ENCODE measurements at regions not wholly inside any gene's neighbourhood (a gene's known extent, or its start where the extent isn't known, plus 50 kb on each side); places are given as distances from the start of the nearest gene placed in this dataset.
A peak's percentile ranks its signal among the peaks of the same experiment; 100 is the strongest.

GRCh38 chr15:24823473-24823872 is 131.3 kb upstream of the SNRPN start:
- Histone ChIP-seq H3K4me2 (ENCODE audit: low read length, poor library complexity, severe bottlenecking) (no peak overlapping the region), H3K4ac (ENCODE audit: low read depth in 1 of 2, low read length in 2 of 2) (no peak overlapping the region), H4K91ac (ENCODE audit: low read length) (no peak overlapping the region), H2BK5ac (ENCODE audit: low read depth, low read length, poor library complexity, severe bottlenecking) (no peak overlapping the region), H3K27ac (ENCODE audit: low read length, poor library complexity, severe bottlenecking) (no peak overlapping the region), H3K4me1 (ENCODE audit: control insufficient read depth, insufficient read depth, low read depth, low read length) (peaks cover 2% of the 10 kb centered on the region), H4K8ac (ENCODE audit: low read length) (no peak overlapping the region), H2AFZ (ENCODE audit: low read depth, low read length) (no peak overlapping the region), H2AK5ac (ENCODE audit: low read length, severe bottlenecking) (no peak overlapping the region), H3K18ac (ENCODE audit: low read depth in 1 of 2, low read length in 2 of 2) (no peak overlapping the region), H3K23ac (ENCODE audit: low read length in 2 of 2) (no peak overlapping the region), H2BK120ac (ENCODE audit: low read depth, low read length) (no peak overlapping the region), H3K79me1 (replicated peaks; ENCODE audit: low read length, poor library complexity, severe bottlenecking) (no peaks in the 10 kb centered on the region), H2BK12ac (ENCODE audit: low read length in 2 of 2) (no peak overlapping the region), H2BK15ac (ENCODE audit: low read depth, poor library complexity, severe bottlenecking) (no peak overlapping the region), H3K9ac (ENCODE audit: low read length) (no peak overlapping the region), H3K27me3 (ENCODE audit: control insufficient read depth in 1 of 2, insufficient read depth in 1 of 2, low read length in 2 of 2) (no peaks in the 10 kb centered on the region), H3K4me3 (ENCODE audit: insufficient read depth in 1 of 2, low read depth in 1 of 2, low read length in 2 of 2) (no peak overlapping the region), H3K36me3 (ENCODE audit: control insufficient read depth in 1 of 2, insufficient read depth in 2 of 2, low read depth in 1 of 2, low read length in 2 of 2) (no peaks in the 10 kb centered on the region), H3K9me3 (ENCODE audit: control insufficient read depth, low read length) (peaks cover 29% of the 10 kb centered on the region), H3K14ac (ENCODE audit: low read length in 2 of 2) (no peak overlapping the region)
- DNase-seq, result peak; percentile 16
- 50% methylated on average over 10 of the region's 11 CpGs for WGBS

- no peak overlapping the region for H2BK5ac ChIP-seq (ENCODE audit: low read depth, low read length, poor library complexity, severe bottlenecking)
- H3K4me2 ChIP-seq (ENCODE audit: low read length, poor library complexity, severe bottlenecking), result no peak overlapping the region
- 63% methylated on average over 7 of the region's 7 CpGs for WGBS
- H2AFZ ChIP-seq (ENCODE audit: low read depth, low read length), result no peak overlapping the region
- H3K36me3 ChIP-seq (ENCODE audit: control insufficient read depth in 1 of 2, insufficient read depth in 2 of 2, low read depth in 1 of 2, low read length in 2 of 2), result no peaks in the 10 kb centered on the region
- no peak overlapping the region for H2BK15ac ChIP-seq (ENCODE audit: low read depth, poor library complexity, severe bottlenecking)
- H3K9me3 ChIP-seq (ENCODE audit: control insufficient read depth, low read length), result peaks cover 15% of the 10 kb centered on the region
- no peaks in the 10 kb centered on the region for H3K79me1 ChIP-seq (replicated peaks; ENCODE audit: low read length, poor library complexity, severe bottlenecking)
- H2BK120ac ChIP-seq (ENCODE audit: low read depth, low read length), result no peak overlapping the region
- H4K8ac ChIP-seq (ENCODE audit: low read length), result no peak overlapping the region
- H3K18ac ChIP-seq (ENCODE audit: low read depth in 1 of 2, low read length in 2 of 2), result no peak overlapping the region
- DNase-seq, result no peak
- H2AK5ac ChIP-seq (ENCODE audit: low read length, severe bottlenecking), result no peak overlapping the region
- H3K4me3 ChIP-seq (ENCODE audit: insufficient read depth in 1 of 2, low read depth in 1 of 2, low read length in 2 of 2), result no peak overlapping the region
- H4K91ac ChIP-seq (ENCODE audit: low read length), result no peak overlapping the region
- H3K14ac ChIP-seq (ENCODE audit: low read length in 2 of 2), result no peak overlapping the region
- H3K27ac ChIP-seq (ENCODE audit: low read length, poor library complexity, severe bottlenecking), result no peak overlapping the region
- H3K23ac ChIP-seq (ENCODE audit: low read length in 2 of 2), result no peak overlapping the region
- no peak overlapping the region for H3K9ac ChIP-seq (ENCODE audit: low read length)
- no peaks in the 10 kb centered on the region for H3K4me1 ChIP-seq (ENCODE audit: control insufficient read depth, insufficient read depth, low read depth, low read length)
- H3K4ac ChIP-seq (ENCODE audit: low read depth in 1 of 2, low read length in 2 of 2), result no peak overlapping the region
- no peaks in the 10 kb centered on the region for H3K27me3 ChIP-seq (ENCODE audit: control insufficient read depth in 1 of 2, insufficient read depth in 1 of 2, low read length in 2 of 2)
- no peak overlapping the region for H2BK12ac ChIP-seq (ENCODE audit: low read length in 2 of 2)
Measured at GRCh38 chr15:24832282-24832681, 122.5 kb upstream of the SNRPN start.

GRCh38 chr15:24835301-24835700 is 119.5 kb upstream of the SNRPN start:
- H4K91ac ChIP-seq (ENCODE audit: low read length), result no peak overlapping the region
- H3K79me1 ChIP-seq (replicated peaks; ENCODE audit: low read length, poor library complexity, severe bottlenecking), result no peaks in the 10 kb centered on the region
- H3K4me1 ChIP-seq (ENCODE audit: control insufficient read depth, insufficient read depth, low read depth, low read length), result no peaks in the 10 kb centered on the region
- H2AK5ac ChIP-seq (ENCODE audit: low read length, severe bottlenecking), result no peak overlapping the region
- no peak overlapping the region for H3K14ac ChIP-seq (ENCODE audit: low read length in 2 of 2)
- no peak overlapping the region for H2BK120ac ChIP-seq (ENCODE audit: low read depth, low read length)
- no peak overlapping the region for H2BK12ac ChIP-seq (ENCODE audit: low read length in 2 of 2)
- no peak overlapping the region for H3K27ac ChIP-seq (ENCODE audit: low read length, poor library complexity, severe bottlenecking)
- H3K27me3 ChIP-seq (ENCODE audit: control insufficient read depth in 1 of 2, insufficient read depth in 1 of 2, low read length in 2 of 2), result no peaks in the 10 kb centered on the region
- no peak overlapping the region for H3K4me3 ChIP-seq (ENCODE audit: insufficient read depth in 1 of 2, low read depth in 1 of 2, low read length in 2 of 2)
- H3K9ac ChIP-seq (ENCODE audit: low read length), result no peak overlapping the region
- no peak overlapping the region for H2BK5ac ChIP-seq (ENCODE audit: low read depth, low read length, poor library complexity, severe bottlenecking)
- 63% methylated on average over 1 of the region's 1 CpG for WGBS
- H3K23ac ChIP-seq (ENCODE audit: low read length in 2 of 2), result no peak overlapping the region
- no peak overlapping the region for H2AFZ ChIP-seq (ENCODE audit: low read depth, low read length)
- H4K8ac ChIP-seq (ENCODE audit: low read length), result no peak overlapping the region
- peaks cover 20% of the 10 kb centered on the region for H3K9me3 ChIP-seq (ENCODE audit: control insufficient read depth, low read length)
- no peak overlapping the region for H2BK15ac ChIP-seq (ENCODE audit: low read depth, poor library complexity, severe bottlenecking)
- H3K4me2 ChIP-seq (ENCODE audit: low read length, poor library complexity, severe bottlenecking), result no peak overlapping the region
- H3K18ac ChIP-seq (ENCODE audit: low read depth in 1 of 2, low read length in 2 of 2), result no peak overlapping the region
- no peak for DNase-seq
- no peak overlapping the region for H3K4ac ChIP-seq (ENCODE audit: low read depth in 1 of 2, low read length in 2 of 2)
- H3K36me3 ChIP-seq (ENCODE audit: control insufficient read depth in 1 of 2, insufficient read depth in 2 of 2, low read depth in 1 of 2, low read length in 2 of 2), result no peaks in the 10 kb centered on the region

- Histone ChIP-seq H2BK120ac (ENCODE audit: low read depth, low read length) (no peak overlapping the region), H3K4me1 (ENCODE audit: control insufficient read depth, insufficient read depth, low read depth, low read length) (no peaks in the 10 kb centered on the region), H3K9ac (ENCODE audit: low read length) (peak overlapping the region; percentile 57), H3K36me3 (ENCODE audit: control insufficient read depth in 1 of 2, insufficient read depth in 2 of 2, low read depth in 1 of 2, low read length in 2 of 2) (no peaks in the 10 kb centered on the region), H3K4me3 (ENCODE audit: insufficient read depth in 1 of 2, low read depth in 1 of 2, low read length in 2 of 2) (peak overlapping the region; percentile 40 to 57), H3K27me3 (ENCODE audit: control insufficient read depth in 1 of 2, insufficient read depth in 1 of 2, low read length in 2 of 2) (no peaks in the 10 kb centered on the region), H3K18ac (ENCODE audit: low read depth in 1 of 2, low read length in 2 of 2) (peak overlapping the region in 1 of 2 experiments; percentile 28), H3K4ac (ENCODE audit: low read depth in 1 of 2, low read length in 2 of 2) (no peak overlapping the region), H3K27ac (ENCODE audit: low read length, poor library complexity, severe bottlenecking) (no peak overlapping the region), H4K91ac (ENCODE audit: low read length) (no peak overlapping the region), H2BK5ac (ENCODE audit: low read depth, low read length, poor library complexity, severe bottlenecking) (no peak overlapping the region), H3K14ac (ENCODE audit: low read length in 2 of 2) (no peak overlapping the region), H2AK5ac (ENCODE audit: low read length, severe bottlenecking) (no peak overlapping the region), H4K8ac (ENCODE audit: low read length) (no peak overlapping the region), H3K9me3 (ENCODE audit: control insufficient read depth, low read length) (peaks cover 10% of the 10 kb centered on the region), H3K23ac (ENCODE audit: low read length in 2 of 2) (no peak overlapping the region), H2AFZ (ENCODE audit: low read depth, low read length) (no peak overlapping the region), H3K4me2 (ENCODE audit: low read length, poor library complexity, severe bottlenecking) (peak overlapping the region; percentile 20), H2BK15ac (ENCODE audit: low read depth, poor library complexity, severe bottlenecking) (no peak overlapping the region), H2BK12ac (ENCODE audit: low read length in 2 of 2) (no peak overlapping the region), H3K79me1 (replicated peaks; ENCODE audit: low read length, poor library complexity, severe bottlenecking) (no peaks in the 10 kb centered on the region)
- 66% methylated on average over 23 of the region's 39 CpGs for WGBS
- DNase-seq, result peak; percentile 66
Measured at GRCh38 chr15:24848050-24848449, 106.7 kb upstream of the SNRPN start.

Measured in mesenchymal stem cell (in vitro differentiated cells and primary cell).